ENCODE measurements at regions not wholly inside any gene's neighbourhood (a gene's known extent, or its start where the extent isn't known, plus 50 kb on each side); places are given as distances from the start of the nearest gene placed in this dataset.

DNA sequence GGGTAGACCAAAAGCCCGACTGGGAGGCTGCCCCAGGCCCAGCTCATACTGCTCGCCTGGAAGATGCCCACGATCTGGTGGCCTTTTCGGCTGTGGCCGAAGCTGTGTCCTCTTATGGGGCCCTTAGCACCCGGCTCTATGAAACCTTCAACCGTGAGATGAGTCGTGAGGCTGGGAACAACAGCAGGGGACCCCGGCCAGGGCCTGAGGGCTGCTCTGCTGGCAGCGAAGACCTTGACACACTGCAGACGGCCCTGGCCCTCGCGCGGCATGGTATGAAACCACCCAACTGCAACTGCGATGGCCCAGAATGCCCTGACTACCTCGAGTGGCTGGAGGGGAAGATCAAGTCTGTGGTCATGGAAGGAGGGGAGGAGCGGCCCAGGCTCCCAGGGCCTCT, 61.7 kb downstream of the TET3 start:
- Mint-ChIP-seq H3K9me3 (no peaks in the 10 kb centered on the region), H3K27ac (peak overlapping the region; percentile 12), H3K27me3 (no peaks in the 10 kb centered on the region), H3K4me3 (no peak overlapping the region), H3K4me1 (peaks cover 32% of the 10 kb centered on the region), H3K36me3 (ENCODE audit: low read depth) (peaks cover 57% of the 10 kb centered on the region)
- ChIA-PET POLR2A (no interaction called here), CTCF (no interaction called here)
- DNase-seq = no peak
- TF ChIP-seq, protein P1, sequence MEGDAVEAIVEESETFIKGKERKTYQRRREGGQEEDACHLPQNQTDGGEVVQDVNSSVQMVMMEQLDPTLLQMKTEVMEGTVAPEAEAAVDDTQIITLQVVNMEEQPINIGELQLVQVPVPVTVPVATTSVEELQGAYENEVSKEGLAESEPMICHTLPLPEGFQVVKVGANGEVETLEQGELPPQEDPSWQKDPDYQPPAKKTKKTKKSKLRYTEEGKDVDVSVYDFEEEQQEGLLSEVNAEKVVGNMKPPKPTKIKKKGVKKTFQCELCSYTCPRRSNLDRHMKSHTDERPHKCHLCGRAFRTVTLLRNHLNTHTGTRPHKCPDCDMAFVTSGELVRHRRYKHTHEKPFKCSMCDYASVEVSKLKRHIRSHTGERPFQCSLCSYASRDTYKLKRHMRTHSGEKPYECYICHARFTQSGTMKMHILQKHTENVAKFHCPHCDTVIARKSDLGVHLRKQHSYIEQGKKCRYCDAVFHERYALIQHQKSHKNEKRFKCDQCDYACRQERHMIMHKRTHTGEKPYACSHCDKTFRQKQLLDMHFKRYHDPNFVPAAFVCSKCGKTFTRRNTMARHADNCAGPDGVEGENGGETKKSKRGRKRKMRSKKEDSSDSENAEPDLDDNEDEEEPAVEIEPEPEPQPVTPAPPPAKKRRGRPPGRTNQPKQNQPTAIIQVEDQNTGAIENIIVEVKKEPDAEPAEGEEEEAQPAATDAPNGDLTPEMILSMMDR (IDR thresholded peaks at IDR 0.05) = no peak
- intact Hi-C loops (cut with micrococcal nuclease) = no loop called here
- ATAC-seq (ENCODE audit: low read depth) = no peak

DNA sequence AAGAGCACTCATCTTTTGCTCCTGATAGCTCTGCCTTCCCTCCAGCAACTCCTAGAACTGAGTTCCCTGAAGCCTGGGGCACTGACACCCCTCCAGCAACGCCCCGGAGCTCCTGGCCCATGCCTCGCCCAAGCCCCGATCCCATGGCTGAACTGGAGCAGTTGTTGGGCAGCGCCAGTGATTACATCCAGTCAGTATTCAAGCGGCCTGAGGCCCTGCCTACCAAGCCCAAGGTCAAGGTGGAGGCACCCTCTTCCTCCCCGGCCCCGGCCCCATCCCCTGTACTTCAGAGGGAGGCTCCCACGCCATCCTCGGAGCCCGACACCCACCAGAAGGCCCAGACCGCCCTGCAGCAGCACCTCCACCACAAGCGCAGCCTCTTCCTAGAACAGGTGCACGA, 62.4 kb downstream of the TET3 start:
- H3K4me3 Mint-ChIP-seq = no peak overlapping the region
- no peaks in the 10 kb centered on the region for H3K9me3 Mint-ChIP-seq
- H3K36me3 Mint-ChIP-seq (ENCODE audit: low read depth) = peaks cover 57% of the 10 kb centered on the region
- CTCF ChIA-PET = no interaction called here
- H3K27me3 Mint-ChIP-seq = no peaks in the 10 kb centered on the region
- H3K27ac Mint-ChIP-seq = peak overlapping the region; percentile 12
- no peak for DNase-seq
- intact Hi-C loops (cut with micrococcal nuclease) = no loop called here
- no peak for ATAC-seq (ENCODE audit: low read depth)
- POLR2A ChIA-PET = no interaction called here
- H3K4me1 Mint-ChIP-seq = peaks cover 29% of the 10 kb centered on the region
- TF ChIP-seq, protein P1 (IDR thresholded peaks at IDR 0.05) = no peak

- CTCF ChIA-PET = no interaction called here
Observed at GRCh38 chr2:74048147-74048546, 63.4 kb downstream of the TET3 start.

DNA sequence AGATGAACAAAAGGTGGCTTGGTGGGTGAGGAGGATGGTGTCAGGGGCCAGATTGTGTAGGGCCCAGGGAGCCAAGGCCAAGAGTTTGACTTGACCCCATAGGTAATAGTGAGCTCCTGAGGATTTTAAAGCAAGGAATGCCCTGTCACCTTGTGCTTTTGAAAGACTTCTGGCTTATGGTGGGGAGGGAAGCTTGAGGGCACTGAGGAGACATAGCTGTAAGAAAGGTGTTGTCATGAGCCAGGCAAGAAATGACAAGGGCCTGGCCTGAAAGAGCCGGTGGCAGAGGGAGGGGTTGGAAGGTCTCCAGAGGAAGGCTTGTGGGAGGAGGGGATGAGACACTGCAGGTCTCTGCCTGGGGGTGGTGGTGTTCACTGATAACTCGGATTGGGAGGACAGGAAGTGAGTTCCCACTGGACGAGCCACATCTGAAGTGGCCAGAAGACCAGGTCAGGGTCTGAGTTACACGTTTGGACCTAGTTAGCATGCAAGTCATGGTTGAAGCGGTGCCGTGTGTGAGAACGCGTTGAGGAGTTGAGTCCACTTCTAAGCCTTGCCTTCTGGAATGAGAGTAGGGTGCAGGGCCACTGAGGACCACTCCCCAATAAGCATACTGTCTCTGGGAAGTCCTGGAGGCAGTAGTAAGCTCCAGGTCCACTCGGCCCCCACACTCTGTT, 64.3 kb downstream of the TET3 start:
- Mint-ChIP-seq H3K9me3 (no peaks in the 10 kb centered on the region), H3K27ac (no peak overlapping the region), H3K27me3 (no peaks in the 10 kb centered on the region), H3K36me3 (ENCODE audit: low read depth) (peaks cover 66% of the 10 kb centered on the region), H3K4me1 (peaks cover 29% of the 10 kb centered on the region), H3K4me3 (no peak overlapping the region)
- intact Hi-C loops (cut with micrococcal nuclease) = no loop called here
- no peak for DNase-seq
- ChIA-PET CTCF (no interaction called here), POLR2A (interaction anchor here (1.0 kb wide), 1 partner anchor 64 kb away, joined by 3 read pairs; no protein-coding TSS in a partner anchor)
- no peak for ATAC-seq (ENCODE audit: low read depth)
- TF ChIP-seq, protein P1 (IDR thresholded peaks at IDR 0.05) = no peak

More at GRCh38 chr2:74048147-74048546, 63.4 kb downstream of the TET3 start:
- Mint-ChIP-seq H3K36me3 (ENCODE audit: low read depth) (peaks cover 58% of the 10 kb centered on the region), H3K4me1 (peaks cover 24% of the 10 kb centered on the region), H3K27ac (no peak overlapping the region), H3K4me3 (no peak overlapping the region), H3K27me3 (no peaks in the 10 kb centered on the region), H3K9me3 (no peaks in the 10 kb centered on the region)
- intact Hi-C loops (cut with micrococcal nuclease) = no loop called here
- TF ChIP-seq, protein P1 (IDR thresholded peaks at IDR 0.05) = no peak
- DNase-seq (no peak), ATAC-seq (ENCODE audit: low read depth) (no peak)
- POLR2A ChIA-PET = interaction anchor here (0.6 kb wide), 1 partner anchor 14 kb away, joined by 4 read pairs; no protein-coding TSS in a partner anchor

DNA sequence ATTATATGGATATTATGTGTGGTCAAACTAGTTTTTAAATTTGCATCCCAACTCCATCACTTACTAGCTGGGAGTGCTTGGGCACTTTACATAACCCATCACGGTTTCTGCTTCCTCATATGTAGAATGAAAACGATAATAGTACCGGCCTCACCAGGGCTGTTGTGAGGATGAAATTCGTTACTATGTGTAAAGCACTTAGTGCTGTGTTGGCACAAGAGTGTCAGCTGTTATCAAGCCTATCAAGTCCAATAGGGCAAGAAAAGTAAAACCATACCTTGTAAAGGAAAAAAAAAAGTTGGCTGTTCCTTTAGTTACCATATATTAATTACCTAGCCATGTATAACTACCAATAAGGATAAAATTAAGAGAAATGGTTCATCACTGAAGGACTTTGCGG, 65.4 kb downstream of the TET3 start:
- Mint-ChIP-seq H3K9me3 (no peaks in the 10 kb centered on the region), H3K4me3 (no peak overlapping the region), H3K27me3 (no peaks in the 10 kb centered on the region), H3K4me1 (peaks cover 32% of the 10 kb centered on the region), H3K27ac (no peak overlapping the region), H3K36me3 (ENCODE audit: low read depth) (peaks cover 62% of the 10 kb centered on the region)
- DNase-seq (no peak), ATAC-seq (ENCODE audit: low read depth) (no peak)
- TF ChIP-seq, protein P1 (IDR thresholded peaks at IDR 0.05) = no peak
- intact Hi-C loops (cut with micrococcal nuclease) = no loop called here
- POLR2A ChIA-PET = no interaction called here
- CTCF ChIA-PET = no interaction called here

Data from activated B cell treated with CpG ODN at 0.5 μM for 24 hours (primary cell).